BJ (cell line): ENCODE measurements at regions not wholly inside any gene's neighbourhood (a gene's known extent, or its start where the extent isn't known, plus 50 kb on each side); places are given as distances from the start of the nearest gene placed in this dataset.
"Not testable (repeated sequence)": the region's sequence is repeated elsewhere in the genome, so short reads cannot be mapped to it uniquely, and the experiment has no call there.

Experiments
- CTCF ChIA-PET: fragments of 350-600 bp; formaldehyde crosslinking; extraction: SDS; loops from one replicate; lab custom pipeline; 2021; ENCODE audit warnings: antibody characterized with exemption, inconsistent platforms; lab: Yijun Ruan, JAX
- POLR2A ChIA-PET: fragments of 300-600 bp; sonication (Branson Sonifier 250); formaldehyde crosslinking; extraction: SDS; loops from one replicate; lab custom pipeline; 2021; ENCODE audit warnings: antibody characterized with exemption; lab: Charles Lee
- DNase-seq: peaks from one replicate; pipeline ENCODE4 v3.0.0-alpha.2; 2011; ENCODE audit warnings: low read depth
- H3K27me3 ChIP-seq: 2 replicates; pipeline ENCODE4 v1.6.0; 2011; ENCODE audit warnings: low read length; ENCODE audit not compliant: control insufficient read depth, insufficient read depth
- H3K36me3 ChIP-seq: 2 replicates; pipeline ENCODE4 v1.5.1; 2011; ENCODE audit warnings: low read length; ENCODE audit not compliant: control insufficient read depth, insufficient read depth
- H3K4me3 ChIP-seq: 2 replicates; pipeline ENCODE4 v1.5.1; 2011; ENCODE audit warnings: low read depth, mild to moderate bottlenecking, control low read depth, low read length
- CTCF ChIP-seq: IDR thresholded peaks from 2 replicates; pipeline ENCODE4 v1.5.1; 2011; ENCODE audit warnings: low read depth, mild to moderate bottlenecking, control low read depth, inconsistent platforms, low read length, moderate library complexity; ENCODE audit not compliant: insufficient read depth

GRCh38 chr5:52627740-52628139, 160.0 kb upstream of the ITGA1 start:
- H3K27me3 ChIP-seq: no peaks in the 10 kb centered on the region; the same call in 1 of the 2 replicates
- DNase-seq: no peak
- H3K36me3 ChIP-seq: no peaks in the 10 kb centered on the region
- ChIA-PET CTCF (no interaction called here), POLR2A (no interaction called here)
- H3K4me3 ChIP-seq: no peak overlapping the region
- no peak for TF ChIP-seq CTCF

GRCh38 chr5:52632281-52632680, 155.4 kb upstream of the ITGA1 start:
- ChIA-PET CTCF (no interaction called here), POLR2A (no interaction called here)
- H3K4me3 ChIP-seq: no peak overlapping the region
- H3K36me3 ChIP-seq: no peaks in the 10 kb centered on the region
- no peak for TF ChIP-seq CTCF
- H3K27me3 ChIP-seq: no peaks in the 10 kb centered on the region; the same call in 1 of the 2 replicates
- no peak for DNase-seq

GRCh38 chr5:52634171-52634570, 153.5 kb upstream of the ITGA1 start:
- H3K4me3 ChIP-seq, CTCF ChIA-PET, DNase-seq, POLR2A ChIA-PET, H3K36me3 ChIP-seq, H3K27me3 ChIP-seq: not testable (repeated sequence)

- ChIA-PET POLR2A (no interaction called here), CTCF (no interaction called here)
- no peaks in the 10 kb centered on the region for H3K36me3 ChIP-seq
- DNase-seq: no peak
- no peak for TF ChIP-seq CTCF
- no peaks in the 10 kb centered on the region for H3K27me3 ChIP-seq
- no peak overlapping the region for H3K4me3 ChIP-seq
Observed at GRCh38 chr5:52638732-52639131, 149.0 kb upstream of the ITGA1 start.

GRCh38 chr5:52648726-52649125, 139.0 kb upstream of the ITGA1 start:
- H3K27me3 ChIP-seq: no peaks in the 10 kb centered on the region
- TF ChIP-seq CTCF: no peak
- H3K4me3 ChIP-seq: no peak overlapping the region
- DNase-seq: no peak
- no peaks in the 10 kb centered on the region for H3K36me3 ChIP-seq
- POLR2A ChIA-PET: no interaction called here
- CTCF ChIA-PET: no interaction called here

- POLR2A ChIA-PET: no interaction called here
Observed at GRCh38 chr5:52655163-52655562, 132.6 kb upstream of the ITGA1 start.

More at GRCh38 chr5:52655163-52655562, 132.6 kb upstream of the ITGA1 start:
- Histone ChIP-seq H3K36me3 (no peaks in the 10 kb centered on the region), H3K4me3 (no peak overlapping the region), H3K27me3 (0 out of 2 replicates have a peak, but pooled peaks cover 4% of the 10 kb centered on the region)
- DNase-seq: no peak
- no peak for TF ChIP-seq CTCF
- CTCF ChIA-PET: interaction anchor here (0.6 to 1.4 kb wide), 2 partner anchors 260 to 424 kb away, joined by 3 read pairs; no protein-coding TSS in a partner anchor
